GM13977 (cell line): ENCODE measurements at regions not wholly inside any gene's neighbourhood (a gene's known extent, or its start where the extent isn't known, plus 50 kb on each side); places are given as distances from the start of the nearest gene placed in this dataset.

Experiments
- DNase-seq: peaks from one replicate; pipeline ENCODE4 v3.0.0; 2012; ENCODE audit warnings: low spot score
- CTCF ChIP-seq: IDR thresholded peaks from 2 replicates; pipeline ENCODE4 v1.5.1; 2012; ENCODE audit warnings: mild to moderate bottlenecking, control low read depth; ENCODE audit not compliant: insufficient read depth; ENCODE audit errors: extremely low read depth, missing control alignments
- in situ Hi-C: fragments of 300-500 bp; cut with MboI; formaldehyde crosslinking; loops from one replicate; pipeline ENCODE4 v1.12.0; 2022; ENCODE audit warnings: low sequenced_read_pairs, low pct_unique_long_range_greater_than_20kb, mixed read lengths, inconsistent platforms; ENCODE audit not compliant: unreplicated experiment

DNA sequence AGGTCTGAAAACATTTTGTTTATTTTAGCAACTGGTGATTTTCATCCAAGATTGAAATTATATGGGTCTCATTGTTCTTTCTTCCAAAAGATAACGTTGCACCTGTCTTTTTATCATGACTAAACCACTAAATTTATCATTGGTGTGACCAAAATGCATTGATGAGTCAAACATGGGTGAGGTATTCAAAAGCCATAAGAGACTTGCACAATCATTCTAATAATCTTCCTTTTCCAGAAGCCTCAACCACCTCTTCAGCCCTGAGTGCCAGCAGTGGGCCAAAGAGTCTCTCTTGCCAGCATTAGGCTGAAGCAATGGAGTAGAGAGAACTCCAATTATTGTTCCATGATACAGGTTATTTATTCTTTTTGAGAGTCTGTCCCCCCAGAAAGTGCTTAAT, 198.9 kb downstream of the LURAP1L start:
- in situ Hi-C loops, result no loop called here

GRCh38 chr9:12974671-12975070, 199.9 kb downstream of the LURAP1L start:
- in situ Hi-C loops, result no loop called here
- DNase-seq, result no peak
- TF ChIP-seq CTCF, result no peak

More for the DNA sequence above, 198.9 kb downstream of the LURAP1L start:
- TF ChIP-seq CTCF, result no peak
- DNase-seq, result no peak

DNA sequence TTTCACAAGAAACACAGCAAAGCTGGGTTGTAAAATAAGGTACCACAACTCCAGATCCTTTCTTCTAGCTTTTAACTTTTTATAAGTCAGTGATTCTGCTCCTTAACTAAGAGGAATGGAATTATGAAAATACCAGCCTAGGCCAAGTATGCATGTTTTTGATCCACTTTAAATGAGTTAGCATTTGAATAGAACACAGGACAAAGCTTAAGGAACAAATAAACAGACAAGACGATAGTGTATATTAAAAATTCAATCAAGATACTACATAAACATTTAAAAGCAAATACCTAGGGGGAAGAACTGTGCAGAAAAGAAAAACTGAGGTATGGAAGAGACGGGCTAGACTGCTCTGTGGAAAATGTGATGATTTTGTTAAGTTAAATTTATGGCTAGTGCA, 200.7 kb downstream of the LURAP1L start:
- TF ChIP-seq CTCF, result no peak
- DNase-seq, result no peak
- in situ Hi-C loops, result no loop called here

GRCh38 chr9:12980085-12980851, 205.4 kb downstream of the LURAP1L start:
- DNase-seq, result no peak
- in situ Hi-C loops, result no loop called here
- TF ChIP-seq CTCF, result no peak

DNA sequence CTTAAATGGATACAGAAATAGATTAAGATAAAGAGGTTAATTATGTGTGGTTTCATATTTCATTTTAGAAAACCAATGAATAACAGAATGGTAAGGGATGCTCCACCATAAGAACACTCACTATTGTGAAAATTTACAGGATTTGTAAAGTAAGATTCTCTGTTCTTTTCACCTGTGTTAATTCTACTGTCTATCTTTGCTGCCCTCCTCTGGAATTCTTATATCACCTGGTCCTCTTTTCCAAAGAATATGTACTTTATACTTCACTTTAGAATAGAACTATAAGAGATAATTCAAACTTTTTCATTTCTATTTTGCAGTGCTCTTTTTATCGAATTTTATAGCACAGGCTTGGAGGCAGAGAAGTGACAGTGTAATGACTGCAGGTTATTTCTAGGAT, 213.4 kb downstream of the LURAP1L start:
- DNase-seq, result no peak
- TF ChIP-seq CTCF, result no peak
- in situ Hi-C loops, result no loop called here

- TF ChIP-seq CTCF, result no peak
- DNase-seq, result no peak
- in situ Hi-C loops, result no loop called here
Observed at GRCh38 chr9:12989669-12990068, 214.8 kb downstream of the LURAP1L start.
